Esophagus mucosa (tissue), 1 donor: ENCODE measurements at regions not wholly inside any gene's neighbourhood (a gene's known extent, or its start where the extent isn't known, plus 50 kb on each side); places are given as distances from the start of the nearest gene placed in this dataset.
"Not testable (repeated sequence)": the region's sequence is repeated elsewhere in the genome, so short reads cannot be mapped to it uniquely, and the experiment has no call there.

Experiments
- ATAC-seq: fragments of 200-7000 bp; cut with Tn5 transposase; one replicate; pipeline ENCODE4 v1.9.1; 2020
- donor health status: DM: yes; HTN: yes; CAD: no.

DNA sequence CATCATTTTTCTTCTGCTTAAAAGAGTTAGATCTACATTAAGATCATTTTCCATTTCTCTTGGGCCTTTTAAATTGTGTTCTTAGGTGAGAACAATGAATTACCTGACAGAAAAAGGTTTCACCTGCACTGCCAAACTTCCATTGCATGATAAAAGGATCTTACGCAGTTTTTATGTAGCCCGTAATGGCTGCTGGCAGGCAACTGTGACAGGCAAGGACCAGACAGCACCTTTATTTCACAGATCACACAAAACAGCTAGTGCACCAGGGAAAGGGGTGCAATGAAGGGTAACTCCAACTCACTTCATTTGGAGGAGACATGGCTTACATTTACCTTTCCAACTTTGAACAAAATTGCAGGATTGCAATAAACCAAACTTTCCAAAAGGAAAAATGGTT, 159.8 kb downstream of the SLITRK1 start:
- no peak for ATAC-seq

DNA sequence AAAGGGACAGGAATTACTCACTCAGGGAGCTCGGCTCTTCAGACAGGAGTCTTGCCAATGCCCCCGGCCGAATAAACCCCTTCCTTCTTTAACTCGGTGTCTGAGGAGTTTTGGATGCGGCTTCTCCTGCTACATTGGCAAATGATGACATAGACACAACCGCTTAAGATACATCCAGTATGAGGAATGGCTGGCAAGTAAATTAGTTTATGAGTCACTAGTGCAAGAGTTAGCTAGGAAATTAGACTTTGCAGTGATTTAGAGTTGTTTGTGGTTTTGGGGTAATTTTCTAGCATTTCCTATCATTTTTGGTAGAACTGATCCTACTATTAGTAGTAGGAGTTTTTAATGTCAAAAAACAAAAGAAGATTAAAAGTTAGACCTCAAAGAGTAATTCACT, 166.2 kb downstream of the SLITRK1 start:
- no peak for ATAC-seq

DNA sequence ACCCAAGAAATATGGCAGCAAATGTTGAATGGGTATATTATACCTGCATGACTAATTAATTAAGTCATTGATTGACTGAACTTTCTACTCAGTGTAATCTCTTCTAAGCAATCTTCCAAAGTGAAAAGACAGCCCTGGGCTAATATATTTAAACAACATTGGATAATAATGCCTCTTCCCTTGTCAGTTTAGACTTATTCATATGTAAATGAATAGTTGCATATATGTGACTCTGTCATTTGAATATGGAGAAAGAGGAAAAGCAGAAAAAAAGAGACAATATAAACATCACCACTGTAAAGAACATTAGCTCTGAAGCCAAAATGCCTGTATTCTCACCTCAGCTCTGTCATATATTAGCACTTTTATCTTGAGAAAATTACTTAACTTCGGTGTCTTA, 168.0 kb downstream of the SLITRK1 start:
- ATAC-seq = no peak

DNA sequence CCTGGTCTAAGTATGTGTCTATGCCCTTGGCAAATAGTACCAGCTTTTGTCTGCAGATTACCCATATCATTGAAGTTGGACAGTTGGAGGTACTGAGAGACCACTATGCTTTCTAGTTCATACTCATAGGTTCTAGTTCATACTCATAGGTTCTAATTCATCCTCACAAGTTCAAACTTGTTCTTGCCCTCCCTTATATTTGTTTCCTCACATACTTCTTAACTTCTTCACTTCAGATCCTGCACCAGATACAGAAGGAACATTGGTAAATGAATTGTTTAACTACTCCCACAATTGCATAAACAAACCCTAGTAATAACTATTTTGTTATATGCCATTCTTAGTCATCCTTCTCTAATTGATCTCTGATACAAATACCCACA, 172.2 kb downstream of the SLITRK1 start:
- no peak for ATAC-seq

DNA sequence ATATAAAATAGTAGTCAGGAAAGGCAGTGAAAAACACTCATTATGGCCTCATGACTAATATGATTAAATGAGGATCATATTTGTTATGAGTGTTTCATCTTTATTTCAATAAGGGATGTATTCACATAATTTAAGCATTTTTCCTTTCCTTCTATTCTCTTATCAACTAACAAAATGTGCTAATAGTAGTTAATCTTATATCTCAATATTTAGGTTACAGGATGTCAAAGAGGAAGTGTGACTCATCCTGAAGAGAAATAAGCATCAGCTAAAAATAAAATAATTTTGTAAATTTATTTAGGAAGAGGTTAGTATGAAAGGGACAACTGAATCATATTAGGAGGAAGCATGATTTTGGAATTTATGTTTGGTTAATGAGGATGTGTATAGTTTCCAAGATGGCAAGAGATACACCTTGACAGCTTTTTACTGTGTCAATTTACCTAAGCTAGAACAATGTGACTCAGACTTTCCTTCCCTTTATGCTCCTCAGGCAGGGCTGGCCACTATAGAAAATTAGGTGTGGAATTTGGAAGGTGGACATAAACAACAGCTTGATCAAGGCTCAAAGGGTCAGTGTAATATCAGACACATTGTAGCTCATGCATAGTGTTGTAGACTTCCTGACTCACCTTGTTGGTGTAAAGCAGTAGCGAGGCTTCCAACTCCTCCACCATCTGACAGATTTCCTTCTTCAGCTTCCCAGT, 172.7 kb downstream of the SLITRK1 start:
- no peak for ATAC-seq

DNA sequence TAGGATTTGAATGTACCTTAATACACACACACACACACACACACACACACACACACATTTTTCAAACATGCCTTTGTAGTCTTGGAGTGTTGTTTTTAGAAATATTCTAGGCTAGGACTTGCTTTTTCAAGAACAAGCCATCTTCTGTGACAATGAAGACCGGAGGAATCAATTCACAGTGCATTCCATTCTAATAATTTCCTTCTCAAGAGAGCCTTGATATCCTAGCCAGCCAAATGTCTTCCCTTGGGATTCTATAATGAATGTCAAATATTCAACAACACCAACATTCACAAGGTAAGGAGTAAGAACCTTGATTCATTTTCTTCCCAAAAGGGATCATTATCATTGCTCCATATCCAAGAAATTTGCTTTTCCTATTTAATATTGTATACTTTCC, 180.3 kb downstream of the SLITRK1 start:
- no peak for ATAC-seq

DNA sequence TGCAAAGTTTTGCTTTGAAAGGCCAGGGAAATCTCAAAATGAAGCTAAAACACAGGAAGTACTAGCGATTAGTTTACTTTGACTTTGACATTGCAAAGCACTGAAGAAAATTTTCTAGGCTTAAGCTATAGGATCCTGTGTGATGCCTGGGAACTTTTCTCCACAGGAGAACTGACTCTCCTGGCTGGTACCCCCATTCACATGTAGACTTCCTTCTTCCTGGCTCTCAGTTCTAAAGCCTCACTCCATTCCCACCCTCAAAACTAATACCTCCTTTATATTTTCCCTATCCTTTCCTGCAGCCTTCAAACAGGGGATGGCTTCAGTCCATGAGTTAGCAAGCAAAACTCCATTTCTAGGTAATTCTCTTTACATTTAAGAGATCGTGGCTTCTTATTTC, 189.5 kb downstream of the SLITRK1 start:
- no peak for ATAC-seq

DNA sequence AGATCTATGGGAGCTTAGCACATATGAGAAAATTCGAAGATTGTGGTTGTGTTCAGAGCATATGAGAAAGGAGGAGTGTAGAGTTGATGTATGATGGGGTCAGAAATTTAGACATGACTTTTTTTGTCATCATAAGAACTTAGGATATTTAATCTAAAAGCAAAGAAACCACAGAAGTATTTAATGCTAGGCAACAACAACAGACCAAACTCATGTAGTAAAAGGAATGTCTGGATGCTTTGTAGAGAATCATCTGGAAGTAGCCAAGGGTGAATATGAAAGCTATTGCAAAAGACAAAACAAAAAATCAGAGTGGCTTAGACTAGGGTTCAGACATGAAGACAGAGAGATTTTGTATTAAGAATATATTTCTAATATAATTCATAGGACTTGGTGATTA, 190.3 kb downstream of the SLITRK1 start:
- ATAC-seq = no peak

DNA sequence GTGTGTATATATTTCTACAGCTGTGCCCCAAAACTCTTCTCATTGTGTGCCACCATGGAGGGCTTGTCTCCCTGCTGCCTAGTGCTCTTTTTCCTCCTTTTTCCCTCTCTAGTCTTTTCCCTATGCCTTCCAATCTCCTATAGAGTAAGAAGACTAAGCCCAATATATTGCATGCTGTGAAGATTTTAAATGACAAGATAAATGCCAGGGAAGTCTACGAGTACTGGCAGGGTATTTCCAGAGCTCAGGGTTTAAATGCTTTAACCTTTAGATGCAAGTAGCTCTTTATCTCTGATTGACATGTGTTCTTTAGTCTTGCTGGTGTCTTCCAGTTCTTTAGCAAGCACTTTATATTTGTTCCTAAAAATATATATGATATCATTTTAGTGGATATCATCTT, 200.7 kb downstream of the SLITRK1 start:
- ATAC-seq = no peak

DNA sequence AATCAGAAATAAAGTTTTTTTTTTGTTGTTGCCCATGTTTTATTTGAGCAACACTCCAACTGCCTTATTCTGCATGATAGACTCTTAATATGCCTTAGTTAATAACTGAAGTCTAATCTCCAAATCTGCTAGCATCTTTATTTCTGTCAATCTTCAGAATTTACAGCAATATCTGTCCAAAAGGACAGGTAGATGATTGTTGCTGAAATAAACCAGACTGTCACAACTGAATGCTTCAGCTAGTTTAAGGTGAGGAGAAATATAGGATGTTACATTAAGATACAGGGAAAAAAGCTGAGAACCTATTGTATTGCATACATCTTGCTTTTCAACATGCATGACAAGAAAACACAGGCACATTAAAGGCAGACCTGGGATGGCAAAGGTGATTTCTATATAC, 204.3 kb downstream of the SLITRK1 start:
- no peak for ATAC-seq

DNA sequence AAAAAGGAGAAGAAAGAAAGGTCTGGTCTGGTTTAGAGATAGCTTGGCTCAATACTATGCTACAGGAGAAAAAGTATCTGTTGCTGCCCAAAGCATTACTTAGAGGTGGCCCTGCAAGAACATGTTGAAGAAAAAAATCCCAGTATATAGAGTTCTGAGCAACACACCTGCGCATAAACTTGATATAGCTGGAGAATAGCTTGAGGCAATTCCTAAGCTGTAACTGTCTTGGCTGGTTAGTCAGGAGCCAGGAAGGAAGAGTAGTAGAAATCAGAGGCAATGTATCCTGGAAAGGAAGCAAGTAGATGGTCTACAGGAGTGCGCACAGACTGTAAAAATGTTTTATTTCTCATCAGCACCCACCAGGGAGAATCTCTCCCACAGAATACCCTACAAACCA, 209.7 kb downstream of the SLITRK1 start:
- no peak for ATAC-seq

DNA sequence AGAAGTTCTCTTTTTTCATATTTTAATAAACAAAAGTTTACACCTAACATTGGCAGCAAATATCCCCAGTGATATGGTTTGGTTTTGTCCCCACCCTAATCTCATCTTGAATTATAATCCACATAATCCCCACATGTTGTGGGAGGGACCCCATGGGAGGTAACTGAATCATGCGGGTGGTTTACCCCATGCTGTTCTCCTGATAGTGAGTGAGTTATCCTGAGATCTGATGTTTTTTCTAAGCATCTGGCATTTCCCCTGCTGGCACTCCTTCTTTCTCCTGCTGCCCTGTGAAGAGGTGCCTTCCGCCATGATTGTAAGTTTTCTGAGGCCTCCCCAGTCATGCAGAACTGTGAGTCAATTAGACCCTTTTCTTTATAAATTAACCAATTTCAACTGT, 214.7 kb downstream of the SLITRK1 start:
- ATAC-seq = no peak

DNA sequence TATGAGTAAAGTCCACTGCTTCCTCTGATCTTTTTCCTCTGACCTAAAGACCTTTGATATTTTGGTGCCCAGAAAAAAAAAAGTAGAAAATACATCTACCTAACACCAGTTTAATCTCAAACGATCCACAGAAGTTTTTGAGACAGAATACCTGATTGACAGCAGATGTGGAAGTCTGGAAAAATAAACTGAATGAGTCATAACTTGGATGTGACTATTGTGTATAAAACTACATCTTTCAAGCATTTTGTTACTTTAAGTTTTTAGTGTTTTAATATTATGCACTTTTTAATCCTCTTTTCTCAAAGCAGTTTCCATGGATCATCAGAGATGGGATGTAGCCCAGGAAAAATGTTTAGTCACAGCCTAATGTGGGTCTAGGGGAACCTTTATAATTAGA, 216.1 kb downstream of the SLITRK1 start:
- ATAC-seq = no peak

DNA sequence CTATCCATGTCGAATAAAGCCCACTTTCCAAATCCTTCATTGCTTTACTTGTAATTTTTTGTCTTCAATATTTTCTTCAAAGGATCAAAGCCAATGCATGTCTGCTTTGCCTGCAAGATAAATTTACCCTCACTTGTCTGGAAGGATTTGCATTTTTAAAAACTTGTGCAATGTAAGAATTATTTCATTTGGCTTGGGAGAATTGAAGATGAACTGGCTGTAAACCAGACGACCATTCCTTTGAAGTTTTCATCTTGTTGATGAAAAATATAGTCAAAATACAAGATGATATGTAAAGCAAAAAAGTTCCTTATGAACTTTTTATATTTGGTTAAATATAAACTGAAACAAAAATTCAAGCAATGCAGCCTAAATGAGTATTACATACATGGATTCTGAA, 225.0 kb downstream of the SLITRK1 start:
- ATAC-seq = no peak

DNA sequence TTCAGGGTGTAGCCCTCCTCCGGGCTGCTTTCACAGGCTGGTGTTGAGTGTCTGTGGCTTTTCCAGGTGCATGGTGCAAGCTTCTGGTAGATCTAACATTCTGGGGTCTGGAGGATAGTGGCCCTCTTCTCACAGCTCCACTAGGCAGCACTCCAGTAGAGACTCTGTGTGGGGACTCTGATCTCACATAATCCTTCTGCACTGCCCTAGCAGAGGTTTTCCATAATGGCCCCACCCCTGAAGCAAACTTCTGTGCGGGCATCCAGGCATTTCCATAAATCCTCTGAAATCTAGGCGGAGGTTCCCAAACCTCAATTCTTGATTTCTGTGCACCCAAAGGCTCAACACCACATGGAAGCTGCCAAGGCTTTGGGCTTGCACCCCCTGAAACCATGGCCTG, 239.7 kb downstream of the SLITRK1 start:
- not testable (repeated sequence) for ATAC-seq

DNA sequence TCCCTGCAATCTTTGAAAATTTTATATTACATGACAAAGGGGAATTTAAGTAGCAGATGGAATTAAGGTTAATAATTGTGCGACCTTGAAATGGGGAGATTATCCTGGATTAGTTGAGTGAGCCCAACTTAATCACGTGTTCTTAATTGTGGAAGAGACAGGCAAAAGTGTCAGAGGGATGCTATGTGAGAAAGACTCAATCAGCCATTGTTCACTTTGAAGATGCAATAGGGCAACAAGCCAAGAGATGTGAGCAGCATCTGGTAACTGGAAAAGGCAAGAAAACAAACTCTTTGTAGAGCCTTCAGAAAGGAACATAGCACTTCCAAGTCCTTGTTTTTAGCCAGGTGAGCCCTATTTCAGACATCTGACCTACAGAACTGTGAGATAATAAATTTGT, 247.7 kb downstream of the SLITRK1 start:
- ATAC-seq = no peak

DNA sequence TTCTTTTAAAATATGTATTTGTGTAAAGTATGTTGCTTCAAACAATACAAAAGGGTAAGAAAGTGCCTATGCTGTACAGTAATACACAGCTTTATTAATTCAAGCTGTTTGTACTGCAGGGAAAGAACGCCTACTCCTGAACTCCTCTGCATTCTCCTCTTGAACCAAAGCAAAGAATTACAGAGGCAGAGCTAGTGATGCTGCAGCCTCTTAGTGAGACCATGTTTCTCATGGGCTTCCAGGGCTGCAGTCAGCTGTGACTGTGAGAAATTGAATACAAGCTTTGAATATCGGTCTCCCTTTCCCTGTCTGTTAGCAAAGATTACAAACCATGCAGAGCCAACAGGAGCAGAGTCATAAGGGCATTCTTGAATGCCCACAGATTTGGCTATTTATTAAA, 248.5 kb downstream of the SLITRK1 start:
- ATAC-seq = no peak

DNA sequence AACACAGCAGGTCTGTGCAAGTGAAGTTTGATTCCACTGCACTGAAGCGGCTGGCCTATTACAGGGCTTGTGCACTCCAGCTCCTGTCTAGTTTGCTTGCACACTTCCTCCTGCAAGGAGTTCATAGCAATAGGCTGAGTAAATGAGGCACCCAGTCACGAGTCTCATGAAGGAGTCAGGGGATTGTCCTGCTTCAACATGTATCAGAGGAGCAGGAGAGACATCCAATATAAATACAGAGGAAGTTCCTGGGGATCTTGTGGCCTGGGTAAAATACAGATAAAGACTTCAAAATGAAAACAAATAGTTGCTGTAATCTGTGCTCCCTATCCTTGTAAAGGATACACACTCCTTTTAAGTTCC, 259.9 kb downstream of the SLITRK1 start:
- peak; percentile 56 for ATAC-seq

DNA sequence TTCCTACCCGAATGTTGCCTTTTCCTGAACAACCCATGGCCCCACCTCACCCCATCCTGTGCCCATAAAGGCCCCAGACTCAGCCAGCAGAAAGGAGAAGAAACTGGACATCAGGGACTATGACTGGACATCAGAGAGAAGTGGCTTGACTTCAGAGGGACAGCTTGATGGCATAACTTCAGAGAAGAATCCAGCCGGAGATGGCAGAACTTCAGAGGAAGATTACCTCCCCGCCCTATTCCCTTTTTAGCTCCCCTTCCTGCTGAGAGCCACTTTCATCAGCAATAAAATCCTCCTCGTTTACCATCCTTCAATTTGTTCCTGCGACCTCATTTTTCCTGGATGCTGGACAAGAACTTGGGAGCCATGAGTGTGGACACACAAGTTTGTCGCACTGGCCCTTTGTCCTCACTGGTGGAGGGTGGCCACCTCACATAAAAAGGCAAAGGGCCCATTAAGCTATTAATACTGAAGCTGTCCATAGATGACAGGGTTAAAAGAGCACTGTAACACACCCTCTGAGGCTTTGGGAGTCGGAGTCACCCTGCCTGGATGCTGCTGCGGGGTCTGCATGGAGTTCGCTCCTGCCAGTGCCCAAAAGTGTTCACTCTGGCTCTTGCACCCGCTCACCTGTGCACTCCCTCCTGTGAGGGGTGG, 260.4 kb downstream of the SLITRK1 start:
- ATAC-seq = no peak

DNA sequence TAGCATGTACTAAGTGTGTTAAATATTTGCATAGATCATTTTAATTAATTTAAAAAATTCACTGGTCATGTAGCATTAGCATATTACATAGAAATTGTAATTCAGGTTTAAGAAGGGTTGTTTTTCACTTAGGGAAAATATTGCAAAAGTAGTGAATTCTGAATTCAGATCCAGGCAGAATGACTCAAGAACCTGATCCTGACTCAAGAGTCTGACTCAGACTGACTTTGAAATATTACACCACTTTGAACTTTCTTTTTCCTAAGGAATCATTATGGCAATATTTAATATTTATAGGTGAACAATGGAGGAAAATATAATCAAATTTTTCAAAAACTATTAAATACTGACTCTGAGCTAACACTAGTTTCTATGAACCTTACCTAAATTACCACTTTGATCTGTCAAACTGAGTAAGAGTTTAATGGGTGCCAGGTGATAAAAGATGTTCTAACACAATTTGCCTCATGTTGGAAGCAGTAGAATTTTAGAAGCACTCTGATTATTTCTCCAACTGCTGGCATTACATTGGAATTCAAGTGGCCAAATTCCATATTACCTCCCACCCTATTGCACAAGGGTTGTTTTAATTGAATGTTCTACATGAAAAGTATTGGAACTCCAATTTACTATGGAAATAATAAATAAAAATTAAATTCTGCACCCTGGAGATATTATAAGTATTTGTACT, 261.6 kb downstream of the SLITRK1 start:
- ATAC-seq = no peak

DNA sequence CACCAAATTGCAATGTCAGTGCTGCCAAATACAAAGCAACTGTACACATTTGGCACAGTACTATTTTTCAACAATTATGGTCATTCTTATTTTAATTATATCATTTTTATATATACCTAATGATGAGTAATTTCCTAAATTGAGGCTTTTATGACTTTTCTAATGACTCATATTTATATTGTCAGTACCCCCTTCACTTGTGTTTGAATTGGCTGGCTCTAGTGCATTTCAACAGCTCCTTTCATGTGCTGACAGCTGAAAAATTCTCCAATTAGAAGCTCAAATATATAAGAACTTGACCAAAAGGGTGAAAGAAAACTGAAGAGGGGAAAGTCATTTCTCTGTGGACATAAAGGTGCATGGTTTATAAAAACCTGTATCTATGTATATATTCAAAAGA, 263.3 kb downstream of the SLITRK1 start:
- no peak for ATAC-seq

DNA sequence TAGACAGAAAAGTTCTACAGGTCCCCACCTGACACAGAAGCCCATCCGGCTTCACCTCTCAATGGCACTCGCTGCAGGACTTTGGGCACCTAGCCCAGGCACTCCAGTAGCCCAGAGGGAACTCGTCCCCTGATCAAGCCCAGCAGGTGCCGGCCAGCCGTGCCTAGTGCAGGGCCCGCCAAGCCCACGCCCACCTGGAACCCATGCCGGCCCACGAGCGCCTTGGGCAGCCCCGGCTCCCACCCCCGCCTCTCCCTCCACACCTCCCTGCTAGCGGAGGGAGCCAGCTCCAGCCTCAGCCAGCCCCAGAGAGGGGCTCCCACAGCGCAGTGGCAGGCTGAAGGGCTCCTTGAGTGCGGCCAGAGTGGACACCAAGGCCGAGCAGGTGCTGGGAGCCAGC, 268.8 kb downstream of the SLITRK1 start:
- no peak for ATAC-seq

DNA sequence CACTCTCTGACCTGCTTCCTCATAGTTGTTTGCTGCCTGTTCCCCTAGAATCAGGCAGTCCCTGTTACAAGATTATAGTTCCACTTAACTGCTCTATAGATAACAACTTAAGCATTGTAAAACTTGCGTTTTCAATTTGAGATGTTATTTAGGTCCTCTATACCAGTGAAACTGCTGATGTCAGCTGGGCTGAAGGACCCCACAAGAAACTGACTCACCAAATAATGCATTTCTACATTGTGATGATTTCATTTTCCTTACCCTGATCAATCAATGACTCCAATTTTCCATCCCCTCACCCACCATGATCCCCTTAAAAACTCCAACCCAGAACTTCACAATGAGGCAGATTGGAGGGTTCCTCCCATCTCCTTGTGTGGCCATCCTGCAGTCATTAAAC, 280.7 kb downstream of the SLITRK1 start:
- no peak for ATAC-seq

DNA sequence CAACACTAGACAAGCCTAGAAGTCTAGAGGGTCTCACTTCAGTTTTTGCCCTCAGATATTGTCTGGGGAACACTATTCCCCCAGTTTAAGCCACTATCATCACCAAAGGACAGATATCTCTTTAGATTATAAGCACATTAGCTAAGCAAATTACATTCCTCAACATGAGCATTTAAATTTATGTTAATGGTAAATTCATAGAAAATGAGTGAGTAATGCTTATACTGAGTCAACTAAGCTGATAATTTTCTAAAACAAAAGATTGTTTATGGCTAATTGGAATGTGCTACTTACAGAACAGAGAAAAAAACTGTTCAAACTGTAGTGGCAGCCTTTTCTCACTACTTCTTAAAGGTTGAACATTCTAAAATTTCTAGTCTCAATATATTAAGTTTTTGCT, 290.2 kb downstream of the SLITRK1 start:
- no peak for ATAC-seq
